Keratinocyte (primary cell): ENCODE measurements at regions not wholly inside any gene's neighbourhood (a gene's known extent, or its start where the extent isn't known, plus 50 kb on each side); places are given as distances from the start of the nearest gene placed in this dataset.

Experiments
- DNase-seq: peaks from one replicate; pipeline ENCODE4 v3.0.0-alpha.2; 2011; ENCODE audit warnings: low read depth, missing footprints, low spot score
- FAIRE-seq: peaks from 2 replicates; lab custom pipeline; 2011; peaks lifted over from hg19 to GRCh38; lab: Jason Lieb, UNC
- H2AFZ ChIP-seq: 2 replicates; pipeline ENCODE4 v1.6.0; 2012; ENCODE audit warnings: low read length, control low read depth, inconsistent platforms; ENCODE audit not compliant: control insufficient read depth
- H3K27ac ChIP-seq: 2 replicates; pipeline ENCODE4 v1.5.1; 2011; ENCODE audit warnings: low read length; ENCODE audit not compliant: control insufficient read depth, insufficient read depth
- H3K27me3 ChIP-seq: 3 replicates; pipeline ENCODE4 v1.6.0; 2011; ENCODE audit warnings: low read length; ENCODE audit not compliant: control insufficient read depth, insufficient read depth; ENCODE audit errors: extremely low read depth
- H3K36me3 ChIP-seq, 2 experiments: 2 replicates in 1 of 2; 3 replicates in 1 of 2; pipeline ENCODE4 v1.5.1; 2011; ENCODE audit warnings: low read length in 2 of 2, mild to moderate bottlenecking in 1 of 2; ENCODE audit not compliant: control insufficient read depth in 2 of 2, insufficient read depth in 2 of 2; ENCODE audit errors: extremely low read depth in 1 of 2
- H3K4me1 ChIP-seq: 3 replicates; pipeline ENCODE4 v1.5.1; 2011; ENCODE audit warnings: low read length; ENCODE audit not compliant: control insufficient read depth, insufficient read depth; ENCODE audit errors: extremely low read depth
- H3K4me2 ChIP-seq: 3 replicates; pipeline ENCODE4 v1.6.0; 2011; ENCODE audit warnings: low read depth, low read length; ENCODE audit not compliant: control insufficient read depth, insufficient read depth; ENCODE audit errors: extremely low read depth
- H3K4me3 ChIP-seq, 3 experiments: fragments of 200-600 bp in 1 of 3; sonication (generic) in 1 of 3; 2 replicates in 2 of 3; 3 replicates in 1 of 3; pipeline ENCODE4 v1.5.1; 2011 to 2016; ENCODE audit warnings: low read length in 3 of 3, mild to moderate bottlenecking in 3 of 3, control low read depth in 2 of 3, inconsistent platforms in 1 of 3, low read depth in 1 of 3, mixed read lengths in 1 of 3, mixed run types in 1 of 3, moderate library complexity in 1 of 3; ENCODE audit not compliant: control insufficient read depth in 2 of 3, insufficient read depth in 2 of 3; ENCODE audit errors: extremely low read depth in 1 of 3
- H3K79me2 ChIP-seq: 2 replicates; pipeline ENCODE4 v1.6.0; 2012; ENCODE audit warnings: low read length; ENCODE audit not compliant: control insufficient read depth, insufficient read depth
- H3K9ac ChIP-seq: 3 replicates; pipeline ENCODE4 v1.6.0; 2011; ENCODE audit warnings: low read length; ENCODE audit not compliant: control insufficient read depth, insufficient read depth; ENCODE audit errors: extremely low read depth
- H3K9me1 ChIP-seq: 3 replicates; pipeline ENCODE4 v1.6.0; 2011; ENCODE audit warnings: low read length; ENCODE audit not compliant: control insufficient read depth, insufficient read depth; ENCODE audit errors: extremely low read depth
- H3K9me3 ChIP-seq: 2 replicates; pipeline ENCODE4 v1.5.1; 2012; ENCODE audit warnings: low read depth, low read length; ENCODE audit not compliant: control insufficient read depth
- H4K20me1 ChIP-seq: 3 replicates; pipeline ENCODE4 v1.6.0; 2011; ENCODE audit warnings: low read length; ENCODE audit not compliant: control insufficient read depth, insufficient read depth; ENCODE audit errors: extremely low read depth
- EZH2 ChIP-seq: IDR thresholded peaks from one replicate; pipeline ENCODE4 v1.6.1; 2012; ENCODE audit warnings: inconsistent platforms, mild to moderate bottlenecking, low read length, moderate library complexity
- dilution Hi-C: fragments of 300-500 bp; cut with MboI; formaldehyde crosslinking; loops from one replicate; pipeline ENCODE4 v1.7.0; 2020; ENCODE audit warnings: low sequenced_read_pairs; ENCODE audit not compliant: extremely low pct_ligation_motif_present
- TF ChIP-seq, protein P1 (sequence below), 3 experiments: IDR thresholded peaks in 1 of 3; conservative IDR thresholded peaks in 1 of 3; optimal IDR thresholded peaks in 1 of 3; 2 replicates in 2 of 3; 3 replicates in 1 of 3; pipeline versions ENCODE3 to v1.5.1; 2011; ENCODE audit warnings: low read length in 3 of 3, mild to moderate bottlenecking in 3 of 3, moderate library complexity in 2 of 3, control low read depth in 1 of 3, inconsistent platforms in 1 of 3; ENCODE audit not compliant: insufficient read depth in 2 of 3; ENCODE audit errors: extremely low read depth in 1 of 3

DNA sequence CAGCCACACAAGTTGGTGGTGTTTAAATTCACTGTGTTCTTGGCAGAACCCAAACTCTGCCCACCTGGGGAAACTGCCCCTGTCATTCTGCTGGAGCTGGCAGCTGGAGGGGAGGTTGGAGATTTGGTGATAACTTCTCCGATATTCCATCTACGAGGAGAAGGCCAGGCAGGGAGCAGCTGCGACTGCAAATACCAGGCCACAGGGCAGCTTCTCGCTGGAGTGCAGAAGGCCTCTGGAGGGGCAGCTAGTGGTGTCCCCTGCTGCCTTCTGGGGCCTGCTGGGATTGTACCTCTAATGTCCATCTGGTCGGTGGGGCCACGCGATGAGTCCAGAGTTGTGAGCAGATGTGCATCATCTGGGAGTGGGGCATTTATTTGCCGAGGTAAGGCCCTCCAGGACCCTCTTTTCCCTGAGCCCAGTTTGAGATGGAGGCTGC is 98.9 kb downstream of the ACKR3 start:
- Histone ChIP-seq H3K27me3 (no peaks in the 10 kb centered on the region), H2AFZ (no peak overlapping the region), H3K4me3 (no peak overlapping the region), H3K9me1 (no peaks in the 10 kb centered on the region), H3K4me1 (no peaks in the 10 kb centered on the region), H4K20me1 (no peaks in the 10 kb centered on the region), H3K9me3 (no peaks in the 10 kb centered on the region), H3K9ac (no peak overlapping the region), H3K4me2 (no peak overlapping the region), H3K27ac (no peak overlapping the region), H3K79me2 (no peaks in the 10 kb centered on the region), H3K36me3 (no peaks in the 10 kb centered on the region)
- TF ChIP-seq, protein P1, sequence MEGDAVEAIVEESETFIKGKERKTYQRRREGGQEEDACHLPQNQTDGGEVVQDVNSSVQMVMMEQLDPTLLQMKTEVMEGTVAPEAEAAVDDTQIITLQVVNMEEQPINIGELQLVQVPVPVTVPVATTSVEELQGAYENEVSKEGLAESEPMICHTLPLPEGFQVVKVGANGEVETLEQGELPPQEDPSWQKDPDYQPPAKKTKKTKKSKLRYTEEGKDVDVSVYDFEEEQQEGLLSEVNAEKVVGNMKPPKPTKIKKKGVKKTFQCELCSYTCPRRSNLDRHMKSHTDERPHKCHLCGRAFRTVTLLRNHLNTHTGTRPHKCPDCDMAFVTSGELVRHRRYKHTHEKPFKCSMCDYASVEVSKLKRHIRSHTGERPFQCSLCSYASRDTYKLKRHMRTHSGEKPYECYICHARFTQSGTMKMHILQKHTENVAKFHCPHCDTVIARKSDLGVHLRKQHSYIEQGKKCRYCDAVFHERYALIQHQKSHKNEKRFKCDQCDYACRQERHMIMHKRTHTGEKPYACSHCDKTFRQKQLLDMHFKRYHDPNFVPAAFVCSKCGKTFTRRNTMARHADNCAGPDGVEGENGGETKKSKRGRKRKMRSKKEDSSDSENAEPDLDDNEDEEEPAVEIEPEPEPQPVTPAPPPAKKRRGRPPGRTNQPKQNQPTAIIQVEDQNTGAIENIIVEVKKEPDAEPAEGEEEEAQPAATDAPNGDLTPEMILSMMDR (optimal IDR thresholded peaks at IDR 0.05 in 1 of 3, IDR thresholded peaks at IDR 0.05 in 1 of 3, conservative IDR thresholded peaks at IDR 0.05 in 1 of 3; ENCODE audit: extremely low read depth in 1 of 3, insufficient read depth in 2 of 3, low read length in 3 of 3): no peak
- no peak for TF ChIP-seq EZH2
- FAIRE-seq (no peak), DNase-seq (no peak)
- dilution Hi-C loops: no loop called here

DNA sequence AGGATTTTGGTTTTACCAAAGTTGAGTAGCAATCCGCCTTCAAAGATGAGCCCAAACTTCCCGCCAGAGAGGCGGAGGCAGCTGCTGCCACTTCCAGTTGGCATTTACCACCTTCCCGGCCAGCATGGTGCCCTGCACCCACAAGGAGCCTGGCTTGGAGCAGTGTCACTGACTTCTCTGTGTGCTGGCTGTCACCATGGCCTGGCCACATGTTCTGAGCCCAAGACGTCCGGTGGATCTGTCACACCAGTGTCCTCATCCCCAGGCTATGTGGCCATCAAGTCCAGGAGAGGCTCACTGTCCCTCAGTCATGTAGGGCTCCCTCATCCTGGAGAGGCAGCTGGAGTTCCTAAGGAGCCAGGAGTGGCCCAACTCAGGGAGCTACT is 100.6 kb downstream of the ACKR3 start:
- H3K9me3 ChIP-seq: no peaks in the 10 kb centered on the region
- TF ChIP-seq EZH2: no peak
- TF ChIP-seq, protein P1 (optimal IDR thresholded peaks at IDR 0.05 in 1 of 3, IDR thresholded peaks at IDR 0.05 in 1 of 3, conservative IDR thresholded peaks at IDR 0.05 in 1 of 3; ENCODE audit: extremely low read depth in 1 of 3, insufficient read depth in 2 of 3, low read length in 3 of 3): no peak
- no peaks in the 10 kb centered on the region for H3K79me2 ChIP-seq
- H3K4me2 ChIP-seq: no peak overlapping the region
- H3K4me3 ChIP-seq: no peak overlapping the region
- FAIRE-seq (no peak), DNase-seq (no peak)
- no peaks in the 10 kb centered on the region for H3K27me3 ChIP-seq
- H3K4me1 ChIP-seq: peaks cover 9% of the 10 kb centered on the region
- H2AFZ ChIP-seq: no peak overlapping the region
- no peaks in the 10 kb centered on the region for H3K36me3 ChIP-seq
- H4K20me1 ChIP-seq: no peaks in the 10 kb centered on the region
- dilution Hi-C loops: no loop called here
- H3K9ac ChIP-seq: no peak overlapping the region
- no peaks in the 10 kb centered on the region for H3K9me1 ChIP-seq
- no peak overlapping the region for H3K27ac ChIP-seq
